AG09309 (cell line): ENCODE measurements at regions not wholly inside any gene's neighbourhood (a gene's known extent, or its start where the extent isn't known, plus 50 kb on each side); places are given as distances from the start of the nearest gene placed in this dataset.

ENCODE experiments used
- DNase-seq: peaks from one replicate; pipeline ENCODE4 v3.0.0-alpha.2; 2010; ENCODE audit warnings: low read depth
- H3K4me3 ChIP-seq: 2 replicates; pipeline ENCODE4 v1.5.1; 2011; ENCODE audit warnings: mild to moderate bottlenecking, low read depth, low read length, moderate library complexity; ENCODE audit not compliant: control insufficient read depth
- CTCF ChIP-seq: IDR thresholded peaks from 2 replicates; pipeline ENCODE4 v1.5.1; 2011; ENCODE audit warnings: mild to moderate bottlenecking, low read depth, low read length, inconsistent platforms; ENCODE audit not compliant: insufficient read depth, control insufficient read depth; ENCODE audit errors: missing control alignments

GRCh38 chr4:141919649-141920048 is 283.3 kb downstream of the IL15 start:
- TF ChIP-seq CTCF, result no peak
- no peak overlapping the region for H3K4me3 ChIP-seq
- no peak for DNase-seq

GRCh38 chr4:141921293-141921692 is 284.9 kb downstream of the IL15 start:
- H3K4me3 ChIP-seq, result no peak overlapping the region
- DNase-seq, result no peak
- TF ChIP-seq CTCF, result no peak

GRCh38 chr4:141922236-141922635 is 285.9 kb downstream of the IL15 start:
- no peak for TF ChIP-seq CTCF
- DNase-seq, result no peak
- H3K4me3 ChIP-seq, result no peak overlapping the region

GRCh38 chr4:141926406-141926805 is 290.0 kb downstream of the IL15 start:
- no peak for DNase-seq
- TF ChIP-seq CTCF, result no peak
- H3K4me3 ChIP-seq, result no peak overlapping the region

GRCh38 chr4:141932490-141932889 is 296.1 kb downstream of the IL15 start:
- TF ChIP-seq CTCF, result no peak
- DNase-seq, result no peak
- H3K4me3 ChIP-seq, result no peak overlapping the region

- no peak for TF ChIP-seq CTCF
- DNase-seq, result no peak
- H3K4me3 ChIP-seq, result no peak overlapping the region
Observed at GRCh38 chr4:141933978-141934377, 297.6 kb downstream of the IL15 start.

- TF ChIP-seq CTCF, result no peak
- no peak for DNase-seq
- H3K4me3 ChIP-seq, result no peak overlapping the region
Observed at GRCh38 chr4:141955696-141956095, 319.3 kb downstream of the IL15 start.
